ENCODE measurements at regions not wholly inside any gene's neighbourhood (a gene's known extent, or its start where the extent isn't known, plus 50 kb on each side); places are given as distances from the start of the nearest gene placed in this dataset.

DNA sequence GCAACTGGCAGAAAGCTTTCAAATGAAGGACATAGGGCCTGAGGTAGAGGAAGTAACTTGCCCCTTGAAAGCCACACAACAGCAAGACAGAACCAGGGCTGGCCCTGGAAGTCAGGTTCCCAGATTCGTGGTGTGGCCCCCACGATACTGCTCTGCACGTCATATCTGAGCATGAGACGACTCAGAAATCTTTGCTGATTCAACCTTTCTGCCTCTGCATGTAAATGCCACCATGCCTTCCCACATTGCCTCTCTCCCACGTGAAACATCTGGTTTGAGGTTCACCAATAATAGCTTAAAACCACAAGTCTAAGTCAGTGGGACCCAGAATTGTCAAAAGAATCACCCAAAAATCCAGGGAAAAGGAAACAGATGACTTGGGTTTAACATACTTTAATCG lies 214.0 kb upstream of the TRIB2 start:
- no peak for TF ChIP-seq POLR2A (IDR thresholded peaks at IDR 0.05; ENCODE audit: low read depth, low read length)
- TF ChIP-seq TAF1 (IDR thresholded peaks at IDR 0.05; ENCODE audit: low read depth, low read length) = no peak
- no peak for TF ChIP-seq POLR2AphosphoS5 (IDR thresholded peaks at IDR 0.05; ENCODE audit: low read depth, low read length)
